Lung (tissue), 11 donors: ENCODE measurements at regions not wholly inside any gene's neighbourhood (a gene's known extent, or its start where the extent isn't known, plus 50 kb on each side); places are given as distances from the start of the nearest gene placed in this dataset.
A peak's percentile ranks its signal among the peaks of the same experiment; 100 is the strongest.

Experiments
- ATAC-seq: fragments of 200-7000 bp; cut with Tn5 transposase; one replicate; pipeline ENCODE4 v1.9.1; 2020; ENCODE audit warnings: moderate number of reproducible peaks; ENCODE audit not compliant: insufficient read depth, low FRiP score
- DNase-seq, 3 donors: peaks; one replicate each; pipeline ENCODE4 v3.0.0-alpha.2; 2013 to 2017
- H3K27ac ChIP-seq, 2 donors: one replicate each; pipeline ENCODE4 v1.5.1; 2013; ENCODE audit warnings: mild to moderate bottlenecking in 2 of 2, moderate library complexity in 2 of 2, control low read depth in 1 of 2, inconsistent platforms in 1 of 2, low read depth in 1 of 2, low read length in 1 of 2
- H3K27me3 ChIP-seq, 3 donors: one replicate each; pipeline ENCODE4 v1.5.1; 2013; ENCODE audit warnings: low read length in 2 of 3; ENCODE audit not compliant: control insufficient read depth in 3 of 3, insufficient read depth in 3 of 3
- H3K36me3 ChIP-seq, 4 donors: one replicate each; pipeline ENCODE4 v1.5.1; 2013; ENCODE audit warnings: low read length in 4 of 4, mild to moderate bottlenecking in 1 of 4, moderate library complexity in 1 of 4; ENCODE audit not compliant: control insufficient read depth in 4 of 4, insufficient read depth in 4 of 4
- H3K4me1 ChIP-seq, 5 donors: one replicate each; pipeline ENCODE4 v1.5.1; 2013; ENCODE audit warnings: low read length in 5 of 5, mild to moderate bottlenecking in 2 of 5, moderate library complexity in 1 of 5; ENCODE audit not compliant: control insufficient read depth in 5 of 5, insufficient read depth in 5 of 5
- H3K4me3 ChIP-seq: one replicate; pipeline ENCODE4 v1.5.1; 2013; ENCODE audit warnings: mild to moderate bottlenecking, control low read depth, moderate library complexity
- H3K9ac ChIP-seq, 2 donors: one replicate each; pipeline ENCODE4 v1.5.1; 2013; ENCODE audit warnings: low read length in 2 of 2, control low read depth in 1 of 2; ENCODE audit not compliant: insufficient read depth in 1 of 2
- H3K9me3 ChIP-seq, 4 donors: one replicate each; pipeline ENCODE4 v1.5.1; 2013; ENCODE audit warnings: low read length in 3 of 4, mild to moderate bottlenecking in 1 of 4, moderate library complexity in 1 of 4; ENCODE audit not compliant: control insufficient read depth in 4 of 4, insufficient read depth in 3 of 4
- WGBS, 2 donors: extraction: QIAGEN DNeasy Blood & Tissue Kit; methylation state at CpG; one replicate each; pipeline ENCODE4 v1.1.7; 2013; 5-methylcytosine and 5-hydroxymethylcytosine counted together
- TF ChIP-seq, protein P1 (sequence below): IDR thresholded peaks from 2 replicates; pipeline ENCODE4 v1.5.1; 2012; ENCODE audit warnings: mild to moderate bottlenecking; ENCODE audit errors: control extremely low read depth, extremely low read depth
- donor health status: control.
- donor health status: control.
- donor health status: Bipolar disorder and iron deficiency.
- donor health status: healthy.
- donor health status: DM: yes; HTN: yes; CAD: no.

- no peak for ATAC-seq
- Histone ChIP-seq H3K9ac (no peak overlapping the region), H3K9me3 (peaks cover 0 to 2% (median 0%) of the 10 kb centered on the region in 4 donors), H3K4me1 (no peaks in the 10 kb centered on the region), H3K36me3 (no peaks in the 10 kb centered on the region), H3K27me3 (no peaks in the 10 kb centered on the region), H3K4me3 (no peak overlapping the region), H3K27ac (no peak overlapping the region)
- no peak for DNase-seq
- WGBS, 2 donors = 78 to 94% methylated on average over 1 of the region's 1 CpG
- TF ChIP-seq, protein P1, sequence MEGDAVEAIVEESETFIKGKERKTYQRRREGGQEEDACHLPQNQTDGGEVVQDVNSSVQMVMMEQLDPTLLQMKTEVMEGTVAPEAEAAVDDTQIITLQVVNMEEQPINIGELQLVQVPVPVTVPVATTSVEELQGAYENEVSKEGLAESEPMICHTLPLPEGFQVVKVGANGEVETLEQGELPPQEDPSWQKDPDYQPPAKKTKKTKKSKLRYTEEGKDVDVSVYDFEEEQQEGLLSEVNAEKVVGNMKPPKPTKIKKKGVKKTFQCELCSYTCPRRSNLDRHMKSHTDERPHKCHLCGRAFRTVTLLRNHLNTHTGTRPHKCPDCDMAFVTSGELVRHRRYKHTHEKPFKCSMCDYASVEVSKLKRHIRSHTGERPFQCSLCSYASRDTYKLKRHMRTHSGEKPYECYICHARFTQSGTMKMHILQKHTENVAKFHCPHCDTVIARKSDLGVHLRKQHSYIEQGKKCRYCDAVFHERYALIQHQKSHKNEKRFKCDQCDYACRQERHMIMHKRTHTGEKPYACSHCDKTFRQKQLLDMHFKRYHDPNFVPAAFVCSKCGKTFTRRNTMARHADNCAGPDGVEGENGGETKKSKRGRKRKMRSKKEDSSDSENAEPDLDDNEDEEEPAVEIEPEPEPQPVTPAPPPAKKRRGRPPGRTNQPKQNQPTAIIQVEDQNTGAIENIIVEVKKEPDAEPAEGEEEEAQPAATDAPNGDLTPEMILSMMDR = no peak
Observed at GRCh38 chr1:208785629-208786028, 541.4 kb upstream of the PLXNA2 start.

DNA sequence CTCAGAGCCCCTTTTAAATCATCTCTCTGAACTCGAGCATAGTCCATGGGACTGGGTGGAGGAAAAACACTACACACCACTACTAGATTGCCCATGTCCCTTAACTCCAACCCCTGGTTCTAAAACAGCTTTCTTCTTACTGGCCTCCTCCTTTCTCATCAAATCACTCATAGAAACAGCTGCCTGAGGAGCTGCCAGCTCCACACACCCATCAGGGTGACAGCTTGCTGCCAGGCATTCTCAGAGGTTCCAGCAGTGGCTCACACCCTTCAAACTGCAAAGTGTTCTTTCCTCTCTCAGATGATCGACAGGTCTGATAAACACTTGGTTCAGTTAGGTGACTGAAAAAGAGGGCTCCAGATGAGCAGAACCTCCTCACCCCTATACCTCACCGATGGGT lies 543.0 kb upstream of the PLXNA2 start:
- Histone ChIP-seq H3K4me3 (no peak overlapping the region), H3K36me3 (no peaks in the 10 kb centered on the region), H3K27me3 (no peaks in the 10 kb centered on the region), H3K9me3 (peaks cover 0 to 2% (median 0%) of the 10 kb centered on the region in 4 donors), H3K9ac (no peak overlapping the region), H3K4me1 (no peaks in the 10 kb centered on the region), H3K27ac (no peak overlapping the region)
- TF ChIP-seq, protein P1 = no peak
- DNase-seq (no peak), ATAC-seq (no peak)
- WGBS, 2 donors = 65 to 81% methylated on average over 3 of the region's 3 CpGs

DNA sequence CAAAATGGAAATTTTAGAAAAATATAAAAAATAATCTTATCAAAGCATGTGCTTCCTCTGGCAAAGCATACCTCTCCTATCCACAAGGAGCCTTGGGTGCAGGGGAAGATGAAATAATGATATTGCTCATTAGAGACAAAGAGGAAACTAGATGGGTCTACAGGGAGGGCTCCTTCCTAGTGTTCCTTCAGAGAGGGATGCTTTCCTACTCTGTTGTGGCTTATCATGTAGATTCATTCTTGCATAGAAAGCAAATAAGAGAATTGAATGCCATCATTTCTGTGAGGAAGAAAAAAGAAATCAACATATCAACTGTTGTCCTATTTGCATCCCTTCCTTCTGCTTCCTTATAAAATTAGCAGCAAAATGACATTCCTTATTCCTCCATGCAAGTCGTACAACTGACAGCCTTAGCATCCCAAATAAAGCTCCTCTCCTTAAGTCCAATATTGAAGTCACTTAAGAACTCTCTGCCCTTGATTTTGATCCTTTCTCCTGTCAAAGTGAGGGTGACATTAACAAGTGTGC lies 543.9 kb upstream of the PLXNA2 start:
- 69 to 84% methylated on average over 1 of the region's 1 CpG for WGBS, 2 donors
- Histone ChIP-seq H3K27ac (no peak overlapping the region), H3K4me3 (no peak overlapping the region), H3K27me3 (no peaks in the 10 kb centered on the region), H3K9me3 (peaks cover 0 to 2% (median 0%) of the 10 kb centered on the region in 4 donors), H3K4me1 (no peaks in the 10 kb centered on the region), H3K9ac (no peak overlapping the region), H3K36me3 (no peaks in the 10 kb centered on the region)
- no peak for DNase-seq
- ATAC-seq = no peak
- TF ChIP-seq, protein P1 = no peak

DNA sequence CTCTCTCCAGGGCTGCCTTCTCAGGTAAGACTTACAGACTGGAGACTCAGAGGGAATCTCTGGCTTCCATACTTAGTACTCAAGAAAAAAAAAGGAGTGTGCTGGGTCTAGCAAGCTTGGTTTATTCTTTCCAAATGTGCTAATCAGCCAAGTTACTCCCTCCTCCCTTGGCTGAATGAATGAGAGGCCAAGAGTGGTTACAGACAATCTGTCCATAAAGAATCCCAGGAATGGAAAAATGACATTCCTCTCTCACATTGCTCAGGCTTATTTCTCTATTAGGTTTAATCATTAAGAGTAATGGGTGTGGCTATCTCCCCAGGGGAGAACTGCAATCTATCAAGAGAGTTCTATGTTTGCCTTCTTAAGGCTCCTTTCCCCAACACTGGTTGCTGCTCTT lies 547.3 kb upstream of the PLXNA2 start:
- H3K27me3 ChIP-seq = no peaks in the 10 kb centered on the region
- H3K36me3 ChIP-seq = no peaks in the 10 kb centered on the region
- TF ChIP-seq, protein P1 = no peak
- H3K27ac ChIP-seq = no peak overlapping the region
- no peak overlapping the region for H3K9ac ChIP-seq
- no peaks in the 10 kb centered on the region for H3K9me3 ChIP-seq
- no peaks in the 10 kb centered on the region for H3K4me1 ChIP-seq
- H3K4me3 ChIP-seq = no peak overlapping the region
- DNase-seq (peak in 1 of 3 donors; percentile 28), ATAC-seq (no peak)
